ENCODE measurements at regions not wholly inside any gene's neighbourhood (a gene's known extent, or its start where the extent isn't known, plus 50 kb on each side); places are given as distances from the start of the nearest gene placed in this dataset.
"Not testable (repeated sequence)": the region's sequence is repeated elsewhere in the genome, so short reads cannot be mapped to it uniquely, and the experiment has no call there.

- H3K4me1 Mint-ChIP-seq, result peaks cover 3% of the 10 kb centered on the region
- no peak overlapping the region for H3K4me3 Mint-ChIP-seq
- no peaks in the 10 kb centered on the region for H3K36me3 Mint-ChIP-seq (ENCODE audit: low read depth)
- no peaks in the 10 kb centered on the region for H3K9me3 Mint-ChIP-seq
- DNase-seq, result no peak
- ChIA-PET CTCF (no interaction called here), POLR2A (no interaction called here)
- H3K27ac Mint-ChIP-seq, result no peak overlapping the region
- H3K27me3 Mint-ChIP-seq, result peaks cover 2% of the 10 kb centered on the region
These were observed 173.8 kb upstream of the RAI2 start for GRCh38 chrX:18034945-18035344.

- Mint-ChIP-seq H3K4me3 (no peak overlapping the region), H3K9me3 (no peaks in the 10 kb centered on the region), H3K27me3 (peaks cover 2% of the 10 kb centered on the region), H3K4me1 (peaks cover 3% of the 10 kb centered on the region), H3K27ac (no peak overlapping the region), H3K36me3 (ENCODE audit: low read depth) (no peaks in the 10 kb centered on the region)
- no peak for DNase-seq
- ChIA-PET CTCF (no interaction called here), POLR2A (no interaction called here)
These were observed 173.4 kb upstream of the RAI2 start for GRCh38 chrX:18034504-18034903.

- Mint-ChIP-seq H3K9me3 (no peaks in the 10 kb centered on the region), H3K27me3 (peaks cover 2% of the 10 kb centered on the region), H3K36me3 (ENCODE audit: low read depth) (no peaks in the 10 kb centered on the region), H3K4me1 (peaks cover 3% of the 10 kb centered on the region), H3K4me3 (no peak overlapping the region), H3K27ac (no peak overlapping the region)
- POLR2A ChIA-PET, result no interaction called here
- CTCF ChIA-PET, result no interaction called here
- no peak for DNase-seq
These were observed 171.6 kb upstream of the RAI2 start for GRCh38 chrX:18032486-18033221.

- ChIA-PET CTCF (no interaction called here), POLR2A (no interaction called here)
- Mint-ChIP-seq H3K36me3 (ENCODE audit: low read depth) (no peaks in the 10 kb centered on the region), H3K27me3 (no peaks in the 10 kb centered on the region), H3K4me1 (peaks cover 3% of the 10 kb centered on the region), H3K9me3 (no peaks in the 10 kb centered on the region), H3K27ac (no peak overlapping the region), H3K4me3 (no peak overlapping the region)
- no peak for DNase-seq
These were observed 170.8 kb upstream of the RAI2 start for GRCh38 chrX:18031726-18032375.

GRCh38 chrX:18030656-18031055, 169.6 kb upstream of the RAI2 start:
- CTCF ChIA-PET; H3K27ac Mint-ChIP-seq; H3K27me3 Mint-ChIP-seq; H3K4me1 Mint-ChIP-seq; H3K9me3 Mint-ChIP-seq; DNase-seq; POLR2A ChIA-PET; H3K36me3 Mint-ChIP-seq (ENCODE audit: low read depth); H3K4me3 Mint-ChIP-seq: not testable (repeated sequence)

- CTCF ChIA-PET, result no interaction called here
- POLR2A ChIA-PET, result no interaction called here
- no peaks in the 10 kb centered on the region for H3K27me3 Mint-ChIP-seq
- H3K4me3 Mint-ChIP-seq, result no peak overlapping the region
- no peak overlapping the region for H3K27ac Mint-ChIP-seq
- H3K36me3 Mint-ChIP-seq (ENCODE audit: low read depth), result no peaks in the 10 kb centered on the region
- H3K9me3 Mint-ChIP-seq, result no peaks in the 10 kb centered on the region
- DNase-seq, result no peak
- H3K4me1 Mint-ChIP-seq, result no peaks in the 10 kb centered on the region
These were observed 165.1 kb upstream of the RAI2 start for GRCh38 chrX:18026166-18026565.

- H3K4me3 Mint-ChIP-seq, result no peak overlapping the region
- POLR2A ChIA-PET, result no interaction called here
These were observed 156.3 kb upstream of the RAI2 start for GRCh38 chrX:18017411-18017810.

GRCh38 chrX:18016941-18017340, 155.8 kb upstream of the RAI2 start:
- no peak for DNase-seq
- Mint-ChIP-seq H3K36me3 (ENCODE audit: low read depth) (no peaks in the 10 kb centered on the region), H3K4me3 (no peak overlapping the region), H3K9me3 (no peaks in the 10 kb centered on the region), H3K4me1 (no peaks in the 10 kb centered on the region), H3K27ac (no peak overlapping the region), H3K27me3 (no peaks in the 10 kb centered on the region)
- ChIA-PET CTCF (interaction anchor here (0.6 kb wide), 1 partner anchor 24 kb away, joined by 3 read pairs; no protein-coding TSS in a partner anchor), POLR2A (no interaction called here)

More at GRCh38 chrX:18017411-18017810, 156.3 kb upstream of the RAI2 start:
- no peak for DNase-seq
- H3K36me3 Mint-ChIP-seq (ENCODE audit: low read depth), result no peaks in the 10 kb centered on the region
- no peaks in the 10 kb centered on the region for H3K27me3 Mint-ChIP-seq
- CTCF ChIA-PET, result interaction anchor here (0.6 kb wide), 1 partner anchor 24 kb away, joined by 3 read pairs; no protein-coding TSS in a partner anchor
- no peaks in the 10 kb centered on the region for H3K9me3 Mint-ChIP-seq
- H3K27ac Mint-ChIP-seq, result no peak overlapping the region
- no peaks in the 10 kb centered on the region for H3K4me1 Mint-ChIP-seq

- ChIA-PET CTCF (no interaction called here), POLR2A (no interaction called here)
These were observed 149.2 kb upstream of the RAI2 start for GRCh38 chrX:18010253-18010652.

GRCh38 chrX:18003876-18004275, 142.8 kb upstream of the RAI2 start:
- CTCF ChIA-PET, result no interaction called here
- no peaks in the 10 kb centered on the region for H3K27me3 Mint-ChIP-seq
- H3K36me3 Mint-ChIP-seq (ENCODE audit: low read depth), result no peaks in the 10 kb centered on the region
- no peak overlapping the region for H3K27ac Mint-ChIP-seq
- no peaks in the 10 kb centered on the region for H3K4me1 Mint-ChIP-seq
- no peaks in the 10 kb centered on the region for H3K9me3 Mint-ChIP-seq
- POLR2A ChIA-PET, result no interaction called here
- DNase-seq, result no peak
- no peak overlapping the region for H3K4me3 Mint-ChIP-seq

More at GRCh38 chrX:18010253-18010652, 149.2 kb upstream of the RAI2 start:
- H3K27me3 Mint-ChIP-seq, result no peaks in the 10 kb centered on the region
- H3K4me3 Mint-ChIP-seq, result no peak overlapping the region
- no peak overlapping the region for H3K27ac Mint-ChIP-seq
- H3K36me3 Mint-ChIP-seq (ENCODE audit: low read depth), result no peaks in the 10 kb centered on the region
- no peaks in the 10 kb centered on the region for H3K9me3 Mint-ChIP-seq
- no peak for DNase-seq
- no peaks in the 10 kb centered on the region for H3K4me1 Mint-ChIP-seq

- DNase-seq, result no peak
- Mint-ChIP-seq H3K36me3 (ENCODE audit: low read depth) (no peaks in the 10 kb centered on the region), H3K4me3 (no peak overlapping the region), H3K27me3 (no peaks in the 10 kb centered on the region), H3K27ac (no peak overlapping the region), H3K9me3 (no peaks in the 10 kb centered on the region), H3K4me1 (no peaks in the 10 kb centered on the region)
- CTCF ChIA-PET, result no interaction called here
- POLR2A ChIA-PET, result no interaction called here
These were observed 141.7 kb upstream of the RAI2 start for GRCh38 chrX:18002791-18003190.

- ChIA-PET CTCF (no interaction called here), POLR2A (no interaction called here)
- Mint-ChIP-seq H3K36me3 (ENCODE audit: low read depth) (no peaks in the 10 kb centered on the region), H3K4me3 (no peak overlapping the region), H3K4me1 (no peaks in the 10 kb centered on the region), H3K27me3 (peaks cover 2% of the 10 kb centered on the region), H3K9me3 (no peaks in the 10 kb centered on the region), H3K27ac (no peak overlapping the region)
- no peak for DNase-seq
These were observed 133.3 kb upstream of the RAI2 start for GRCh38 chrX:17994429-17994828.

GRCh38 chrX:17993062-17993461, 132.0 kb upstream of the RAI2 start:
- CTCF ChIA-PET, result no interaction called here
- Mint-ChIP-seq H3K27me3 (peaks cover 2% of the 10 kb centered on the region), H3K9me3 (no peaks in the 10 kb centered on the region), H3K4me1 (peaks cover 8% of the 10 kb centered on the region), H3K27ac (no peak overlapping the region), H3K4me3 (no peak overlapping the region), H3K36me3 (ENCODE audit: low read depth) (no peaks in the 10 kb centered on the region)
- DNase-seq, result no peak
- POLR2A ChIA-PET, result no interaction called here

GRCh38 chrX:17990532-17990931, 129.4 kb upstream of the RAI2 start:
- ChIA-PET POLR2A (no interaction called here), CTCF (no interaction called here)
- Mint-ChIP-seq H3K9me3 (no peaks in the 10 kb centered on the region), H3K27ac (no peak overlapping the region), H3K4me3 (no peak overlapping the region), H3K27me3 (peaks cover 2% of the 10 kb centered on the region), H3K36me3 (ENCODE audit: low read depth) (no peaks in the 10 kb centered on the region), H3K4me1 (peaks cover 30% of the 10 kb centered on the region)
- no peak for DNase-seq
